ENCODE measurements at regions not wholly inside any gene's neighbourhood (a gene's known extent, or its start where the extent isn't known, plus 50 kb on each side); places are given as distances from the start of the nearest gene placed in this dataset.

DNA sequence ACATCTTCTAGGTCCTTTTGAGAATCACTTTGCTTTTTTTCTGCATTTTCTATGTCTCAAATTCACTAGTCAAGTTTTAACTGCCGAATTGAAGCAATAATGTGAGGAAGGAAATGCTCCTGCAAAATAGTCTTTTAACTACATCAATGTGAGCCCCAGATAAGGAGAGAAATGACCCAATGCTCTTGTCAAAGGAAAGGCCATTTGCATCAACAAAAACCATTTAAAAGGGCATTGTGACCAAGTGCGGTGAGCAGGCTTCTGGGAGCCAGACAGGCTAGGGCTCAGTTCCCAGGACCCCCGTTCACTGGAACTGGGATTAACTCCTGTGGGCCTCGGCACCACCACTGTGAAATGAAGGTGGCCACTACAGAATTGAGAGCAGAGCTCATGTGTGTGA lies 127.9 kb upstream of the EEPD1 start:
- no peak overlapping the region for H2AFZ ChIP-seq (ENCODE audit: low read depth, low read length, severe bottlenecking)
- H3K9ac ChIP-seq (ENCODE audit: low read length), result no peak overlapping the region
- no peak overlapping the region for H3K4me2 ChIP-seq (ENCODE audit: low read depth, low read length, poor library complexity, severe bottlenecking)
- no peak for TF ChIP-seq EZH2phosphoT487 (conservative IDR thresholded peaks at IDR 0.05; ENCODE audit: low read length)
- TF ChIP-seq, protein P1, sequence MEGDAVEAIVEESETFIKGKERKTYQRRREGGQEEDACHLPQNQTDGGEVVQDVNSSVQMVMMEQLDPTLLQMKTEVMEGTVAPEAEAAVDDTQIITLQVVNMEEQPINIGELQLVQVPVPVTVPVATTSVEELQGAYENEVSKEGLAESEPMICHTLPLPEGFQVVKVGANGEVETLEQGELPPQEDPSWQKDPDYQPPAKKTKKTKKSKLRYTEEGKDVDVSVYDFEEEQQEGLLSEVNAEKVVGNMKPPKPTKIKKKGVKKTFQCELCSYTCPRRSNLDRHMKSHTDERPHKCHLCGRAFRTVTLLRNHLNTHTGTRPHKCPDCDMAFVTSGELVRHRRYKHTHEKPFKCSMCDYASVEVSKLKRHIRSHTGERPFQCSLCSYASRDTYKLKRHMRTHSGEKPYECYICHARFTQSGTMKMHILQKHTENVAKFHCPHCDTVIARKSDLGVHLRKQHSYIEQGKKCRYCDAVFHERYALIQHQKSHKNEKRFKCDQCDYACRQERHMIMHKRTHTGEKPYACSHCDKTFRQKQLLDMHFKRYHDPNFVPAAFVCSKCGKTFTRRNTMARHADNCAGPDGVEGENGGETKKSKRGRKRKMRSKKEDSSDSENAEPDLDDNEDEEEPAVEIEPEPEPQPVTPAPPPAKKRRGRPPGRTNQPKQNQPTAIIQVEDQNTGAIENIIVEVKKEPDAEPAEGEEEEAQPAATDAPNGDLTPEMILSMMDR (IDR thresholded peaks at IDR 0.05; ENCODE audit: insufficient read depth, low read length, poor library complexity, severe bottlenecking), result no peak
- H3K27me3 ChIP-seq (ENCODE audit: low read length), result no peaks in the 10 kb centered on the region
- H3K4me3 ChIP-seq (ENCODE audit: insufficient read depth, low read length, poor library complexity, severe bottlenecking), result no peak overlapping the region
- no peak overlapping the region for H3K27ac ChIP-seq (ENCODE audit: low read depth, low read length)
- H4K20me1 ChIP-seq (ENCODE audit: low read depth, low read length), result no peaks in the 10 kb centered on the region
- H3K9me3 ChIP-seq (ENCODE audit: insufficient read depth, low read length), result no peaks in the 10 kb centered on the region
- no peaks in the 10 kb centered on the region for H3K36me3 ChIP-seq (ENCODE audit: low read length)
- no peaks in the 10 kb centered on the region for H3F3A ChIP-seq (ENCODE audit: insufficient read depth)
- H3K9me2 ChIP-seq (replicated peaks; ENCODE audit: insufficient read depth, low read length), result no peaks in the 10 kb centered on the region
- H3K79me2 ChIP-seq (ENCODE audit: insufficient read depth, low read length), result no peaks in the 10 kb centered on the region

DNA sequence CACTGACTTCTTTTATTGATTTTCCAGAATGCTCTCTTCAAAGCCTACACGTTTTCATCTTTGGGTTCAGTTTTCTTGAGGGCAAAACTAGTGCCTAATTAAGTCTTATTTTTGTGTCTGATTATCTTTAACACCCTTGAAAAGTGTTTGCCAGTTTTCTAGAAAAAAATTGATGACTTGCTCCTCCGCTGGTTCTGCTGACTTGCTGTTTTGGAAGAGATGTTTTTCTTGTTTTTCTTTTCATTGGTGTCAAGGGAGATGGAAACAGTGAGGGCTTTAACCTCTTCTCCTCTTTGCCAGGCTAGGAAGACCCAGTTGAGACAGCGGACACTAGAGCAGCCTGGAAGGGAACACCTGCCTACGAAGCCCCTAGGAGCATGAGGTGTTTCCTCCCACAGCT lies 123.7 kb upstream of the EEPD1 start:
- H3K36me3 ChIP-seq (ENCODE audit: low read length), result no peaks in the 10 kb centered on the region
- no peak overlapping the region for H3K4me3 ChIP-seq (ENCODE audit: insufficient read depth, low read length, poor library complexity, severe bottlenecking)
- H3K27ac ChIP-seq (ENCODE audit: low read depth, low read length), result no peak overlapping the region
- H3F3A ChIP-seq (ENCODE audit: insufficient read depth), result no peaks in the 10 kb centered on the region
- TF ChIP-seq, protein P1 (IDR thresholded peaks at IDR 0.05; ENCODE audit: insufficient read depth, low read length, poor library complexity, severe bottlenecking), result no peak
- no peak for TF ChIP-seq EZH2phosphoT487 (conservative IDR thresholded peaks at IDR 0.05; ENCODE audit: low read length)
- no peaks in the 10 kb centered on the region for H3K9me3 ChIP-seq (ENCODE audit: insufficient read depth, low read length)
- no peak overlapping the region for H3K9ac ChIP-seq (ENCODE audit: low read length)
- no peaks in the 10 kb centered on the region for H4K20me1 ChIP-seq (ENCODE audit: low read depth, low read length)
- no peaks in the 10 kb centered on the region for H3K9me2 ChIP-seq (replicated peaks; ENCODE audit: insufficient read depth, low read length)
- H2AFZ ChIP-seq (ENCODE audit: low read depth, low read length, severe bottlenecking), result no peak overlapping the region
- H3K4me2 ChIP-seq (ENCODE audit: low read depth, low read length, poor library complexity, severe bottlenecking), result no peak overlapping the region
- H3K79me2 ChIP-seq (ENCODE audit: insufficient read depth, low read length), result no peaks in the 10 kb centered on the region
- H3K27me3 ChIP-seq (ENCODE audit: low read length), result no peaks in the 10 kb centered on the region

DNA sequence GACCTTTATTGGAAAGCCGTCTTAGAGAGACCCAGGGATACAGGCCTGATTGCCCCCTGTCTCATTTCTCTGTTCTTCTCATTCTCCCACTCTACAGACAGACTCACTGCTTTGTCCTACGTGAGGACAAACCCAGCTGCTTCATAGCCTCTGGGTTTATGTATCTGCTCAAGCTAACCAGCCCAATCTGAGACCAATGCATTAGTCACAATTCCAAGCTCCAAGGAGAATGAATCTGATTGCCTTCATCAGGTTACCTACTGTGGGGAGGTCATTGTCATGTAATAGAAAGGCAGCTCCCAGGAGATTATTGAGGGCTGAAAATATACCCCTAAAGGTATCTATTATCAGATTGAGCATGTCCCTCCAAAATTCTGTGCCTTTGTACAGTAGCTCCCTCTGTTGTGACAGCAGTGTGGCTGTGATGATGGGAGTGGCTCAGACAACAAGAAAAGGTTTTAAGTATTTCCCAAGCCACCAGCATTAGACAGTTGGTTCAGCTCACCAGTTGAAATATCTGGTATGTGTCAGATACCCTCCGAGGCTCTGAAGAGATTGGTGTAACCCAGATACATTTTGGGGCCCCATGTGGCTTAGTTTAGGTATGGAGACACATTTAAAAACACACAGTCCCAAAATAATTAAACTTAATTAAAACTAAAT lies 123.1 kb upstream of the EEPD1 start:
- H3K27ac ChIP-seq (ENCODE audit: low read depth, low read length), result no peak overlapping the region
- H3K27me3 ChIP-seq (ENCODE audit: low read length), result no peaks in the 10 kb centered on the region
- H3K36me3 ChIP-seq (ENCODE audit: low read length), result no peaks in the 10 kb centered on the region
- H4K20me1 ChIP-seq (ENCODE audit: low read depth, low read length), result no peaks in the 10 kb centered on the region
- no peaks in the 10 kb centered on the region for H3K9me2 ChIP-seq (replicated peaks; ENCODE audit: insufficient read depth, low read length)
- H3K9me3 ChIP-seq (ENCODE audit: insufficient read depth, low read length), result no peaks in the 10 kb centered on the region
- no peak overlapping the region for H3K4me2 ChIP-seq (ENCODE audit: low read depth, low read length, poor library complexity, severe bottlenecking)
- H3K4me3 ChIP-seq (ENCODE audit: insufficient read depth, low read length, poor library complexity, severe bottlenecking), result no peak overlapping the region
- H3K9ac ChIP-seq (ENCODE audit: low read length), result no peak overlapping the region
- H3F3A ChIP-seq (ENCODE audit: insufficient read depth), result no peaks in the 10 kb centered on the region
- TF ChIP-seq, protein P1 (IDR thresholded peaks at IDR 0.05; ENCODE audit: insufficient read depth, low read length, poor library complexity, severe bottlenecking), result no peak
- no peak for TF ChIP-seq EZH2phosphoT487 (conservative IDR thresholded peaks at IDR 0.05; ENCODE audit: low read length)
- no peaks in the 10 kb centered on the region for H3K79me2 ChIP-seq (ENCODE audit: insufficient read depth, low read length)
- no peak overlapping the region for H2AFZ ChIP-seq (ENCODE audit: low read depth, low read length, severe bottlenecking)

All from SU-DHL-6 (cell line).